ENCODE measurements at regions not wholly inside any gene's neighbourhood (a gene's known extent, or its start where the extent isn't known, plus 50 kb on each side); places are given as distances from the start of the nearest gene placed in this dataset.
"Not testable (repeated sequence)": the region's sequence is repeated elsewhere in the genome, so short reads cannot be mapped to it uniquely, and the experiment has no call there.

GRCh38 chr16:52680993-52681392, 134.1 kb upstream of the TOX3 start:
- H3K27me3 ChIP-seq (ENCODE audit: low read depth), result no peaks in the 10 kb centered on the region
- H3K4me1 ChIP-seq, result no peaks in the 10 kb centered on the region
- no peak for DNase-seq (ENCODE audit: low spot score in 2 of 2)
- in situ Hi-C loops (cut with MboI; ENCODE audit: low sequenced_read_pairs), result no loop called here
- H3K4me3 ChIP-seq, result no peak overlapping the region
- no peaks in the 10 kb centered on the region for H3K9me3 ChIP-seq
- H3K36me3 ChIP-seq (replicated peaks), result no peaks in the 10 kb centered on the region

DNA sequence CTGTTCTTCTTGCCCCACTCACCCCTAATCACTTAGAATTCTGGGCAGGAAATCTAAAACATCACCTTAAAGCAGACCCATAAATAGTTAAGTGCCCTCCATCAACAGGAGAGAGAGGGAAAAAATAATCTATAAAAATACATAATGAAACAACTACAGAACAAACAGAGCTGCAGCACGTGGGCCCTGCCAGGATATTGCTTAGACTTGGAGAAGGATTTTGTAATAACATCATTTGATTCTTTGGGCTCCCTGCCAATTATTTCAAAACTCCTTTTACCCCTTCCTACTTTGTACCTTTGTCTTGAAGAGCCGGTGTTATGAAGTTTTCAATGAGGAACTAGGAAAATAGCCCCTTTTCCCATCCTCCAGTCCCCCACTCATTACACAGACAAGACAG, 130.6 kb upstream of the TOX3 start:
- Histone ChIP-seq H3K36me3 (replicated peaks) (no peaks in the 10 kb centered on the region), H3K4me1 (no peaks in the 10 kb centered on the region), H3K9me3 (no peaks in the 10 kb centered on the region), H3K27me3 (ENCODE audit: low read depth) (no peaks in the 10 kb centered on the region), H3K4me3 (no peak overlapping the region)
- no peak for DNase-seq (ENCODE audit: low spot score in 2 of 2)
- in situ Hi-C loops (cut with MboI; ENCODE audit: low sequenced_read_pairs), result no loop called here

DNA sequence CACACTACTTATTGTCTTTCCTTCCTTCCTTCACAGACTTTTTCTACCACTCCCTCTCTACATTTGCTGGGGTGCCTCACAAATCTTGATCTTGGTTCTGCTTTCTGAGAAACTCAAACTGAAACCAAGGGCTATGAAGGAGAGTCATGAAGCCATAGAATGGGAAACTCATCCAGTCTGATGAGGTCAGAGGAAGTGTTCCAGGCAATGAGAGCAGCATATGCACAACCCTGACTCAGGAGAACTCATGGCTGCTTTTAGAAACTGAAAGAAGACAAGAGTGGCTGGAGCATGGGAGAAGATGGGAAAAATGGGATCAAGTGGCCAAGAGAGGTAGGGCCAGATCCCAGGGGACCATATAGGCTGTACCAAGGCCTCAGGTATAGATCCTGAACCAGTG, 130.0 kb upstream of the TOX3 start:
- no peaks in the 10 kb centered on the region for H3K27me3 ChIP-seq (ENCODE audit: low read depth)
- no peak overlapping the region for H3K4me3 ChIP-seq
- no peak for DNase-seq (ENCODE audit: low spot score in 2 of 2)
- no peaks in the 10 kb centered on the region for H3K36me3 ChIP-seq (replicated peaks)
- no peaks in the 10 kb centered on the region for H3K4me1 ChIP-seq
- no peaks in the 10 kb centered on the region for H3K9me3 ChIP-seq
- in situ Hi-C loops (cut with MboI; ENCODE audit: low sequenced_read_pairs), result no loop called here

GRCh38 chr16:52671590-52671989, 124.6 kb upstream of the TOX3 start:
- no peaks in the 10 kb centered on the region for H3K36me3 ChIP-seq (replicated peaks)
- no peaks in the 10 kb centered on the region for H3K27me3 ChIP-seq (ENCODE audit: low read depth)
- in situ Hi-C loops (cut with MboI; ENCODE audit: low sequenced_read_pairs), result no loop called here
- no peak for DNase-seq (ENCODE audit: low spot score in 2 of 2)
- no peak overlapping the region for H3K4me3 ChIP-seq
- H3K9me3 ChIP-seq, result no peaks in the 10 kb centered on the region
- no peaks in the 10 kb centered on the region for H3K4me1 ChIP-seq

DNA sequence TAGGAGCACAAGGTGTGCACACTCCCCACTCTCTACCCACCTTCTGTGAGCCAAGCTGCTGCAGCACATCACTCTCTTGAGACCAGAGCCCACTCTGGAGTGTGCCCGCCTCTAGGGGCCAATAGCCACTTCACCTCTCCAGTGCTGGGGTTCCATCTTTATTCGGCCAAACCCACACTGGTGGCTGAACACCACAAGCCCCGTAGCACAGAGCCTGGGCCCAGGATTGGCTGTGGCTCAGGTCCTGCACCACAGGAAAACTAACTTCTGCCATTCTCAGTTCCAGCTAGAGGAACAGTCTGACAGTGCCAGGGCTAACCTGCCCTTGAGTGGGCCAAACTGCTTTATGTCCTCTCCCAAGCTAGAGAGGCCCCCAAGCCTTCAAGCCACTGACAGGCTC, 111.0 kb upstream of the TOX3 start:
- DNase-seq (ENCODE audit: low spot score in 2 of 2), result no peak
- H3K27me3 ChIP-seq (ENCODE audit: low read depth), result no peaks in the 10 kb centered on the region
- no peaks in the 10 kb centered on the region for H3K36me3 ChIP-seq (replicated peaks)
- in situ Hi-C loops (cut with MboI; ENCODE audit: low sequenced_read_pairs), result no loop called here
- H3K4me1 ChIP-seq, result no peaks in the 10 kb centered on the region
- no peak overlapping the region for H3K4me3 ChIP-seq
- 0 out of 2 replicates have a peak, but pooled peaks cover 3% of the 10 kb centered on the region for H3K9me3 ChIP-seq

GRCh38 chr16:52655916-52656315, 109.0 kb upstream of the TOX3 start:
- in situ Hi-C loops (cut with MboI; ENCODE audit: low sequenced_read_pairs); H3K36me3 ChIP-seq (replicated peaks); DNase-seq (ENCODE audit: low spot score in 2 of 2); H3K27me3 ChIP-seq (ENCODE audit: low read depth); H3K4me3 ChIP-seq; H3K4me1 ChIP-seq; H3K9me3 ChIP-seq: not testable (repeated sequence)

DNA sequence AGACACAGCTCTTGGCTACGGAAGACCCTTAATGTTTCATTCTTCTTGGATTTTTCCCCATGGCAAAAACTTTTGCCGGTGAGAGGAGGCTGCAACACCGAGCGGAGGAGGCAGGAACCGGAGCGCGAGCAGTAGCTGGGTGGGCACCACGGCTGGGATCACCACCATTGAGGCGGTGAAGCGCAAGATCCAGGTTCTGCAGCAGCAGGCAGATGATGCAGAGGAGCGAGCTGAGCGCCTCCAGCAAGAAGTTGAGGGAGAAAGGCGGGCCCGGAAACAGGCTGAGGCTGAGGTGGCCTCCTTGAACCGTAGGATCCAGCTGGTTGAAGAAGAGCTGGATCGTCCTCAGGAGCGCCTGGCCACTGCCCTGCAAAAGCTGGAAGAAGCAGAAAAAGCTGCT, 108.2 kb upstream of the TOX3 start:
- H3K4me3 ChIP-seq; DNase-seq (ENCODE audit: low spot score in 2 of 2); in situ Hi-C loops (cut with MboI; ENCODE audit: low sequenced_read_pairs); H3K9me3 ChIP-seq; H3K27me3 ChIP-seq (ENCODE audit: low read depth); H3K36me3 ChIP-seq (replicated peaks): not testable (repeated sequence)
- H3K4me1 ChIP-seq, result peaks cover 17% of the 10 kb centered on the region

GRCh38 chr16:52652033-52652432, 105.1 kb upstream of the TOX3 start:
- Histone ChIP-seq H3K4me1 (peaks cover 21% of the 10 kb centered on the region), H3K9me3 (no peaks in the 10 kb centered on the region), H3K4me3 (no peak overlapping the region), H3K36me3 (replicated peaks) (no peaks in the 10 kb centered on the region), H3K27me3 (ENCODE audit: low read depth) (no peaks in the 10 kb centered on the region)
- in situ Hi-C loops (cut with MboI; ENCODE audit: low sequenced_read_pairs), result no loop called here
- peak in 1 of 2 experiments; percentile 22 for DNase-seq (ENCODE audit: low spot score in 2 of 2)

GRCh38 chr16:52650789-52651188, 103.8 kb upstream of the TOX3 start:
- in situ Hi-C loops (cut with MboI; ENCODE audit: low sequenced_read_pairs), result no loop called here
- peaks cover 23% of the 10 kb centered on the region for H3K4me1 ChIP-seq

DNA sequence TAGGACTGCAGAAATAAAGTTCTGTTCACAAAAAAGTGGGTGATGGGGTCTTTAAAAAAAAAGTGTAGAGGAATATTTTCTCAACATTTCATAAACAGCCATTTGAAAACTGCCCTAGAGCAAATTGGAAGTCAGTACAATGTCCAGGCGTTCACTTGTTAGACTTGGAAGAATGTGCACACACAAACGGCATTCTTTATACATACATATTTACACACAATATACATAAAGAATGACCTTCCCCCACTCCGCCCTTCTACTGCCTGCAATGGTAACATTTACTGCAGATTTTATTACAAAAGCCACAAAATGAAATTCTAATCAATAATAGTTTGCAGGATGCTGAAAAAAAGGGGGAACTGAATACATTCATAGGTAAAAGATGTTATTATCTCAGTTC, 103.4 kb upstream of the TOX3 start:
- Histone ChIP-seq H3K4me1 (peaks cover 23% of the 10 kb centered on the region), H3K9me3 (no peaks in the 10 kb centered on the region; the same call in 1 of the 2 replicates), H3K27me3 (ENCODE audit: low read depth) (no peaks in the 10 kb centered on the region), H3K4me3 (no peak overlapping the region), H3K36me3 (replicated peaks) (no peaks in the 10 kb centered on the region)
- peak in 1 of 2 experiments; percentile 11 for DNase-seq (ENCODE audit: low spot score in 2 of 2)
- in situ Hi-C loops (cut with MboI; ENCODE audit: low sequenced_read_pairs), result no loop called here

More at GRCh38 chr16:52650789-52651188, 103.8 kb upstream of the TOX3 start:
- Histone ChIP-seq H3K36me3 (replicated peaks) (no peaks in the 10 kb centered on the region), H3K27me3 (ENCODE audit: low read depth) (no peaks in the 10 kb centered on the region), H3K4me3 (no peak overlapping the region), H3K9me3 (no peaks in the 10 kb centered on the region; the same call in 1 of the 2 replicates)
- DNase-seq (ENCODE audit: low spot score in 2 of 2), result no peak

GRCh38 chr16:52649870-52650269, 102.9 kb upstream of the TOX3 start:
- Histone ChIP-seq H3K4me3 (no peak overlapping the region), H3K27me3 (ENCODE audit: low read depth) (no peaks in the 10 kb centered on the region), H3K9me3 (no peaks in the 10 kb centered on the region; the same call in 1 of the 2 replicates), H3K4me1 (peaks cover 23% of the 10 kb centered on the region), H3K36me3 (replicated peaks) (no peaks in the 10 kb centered on the region)
- peak; percentile 20 to 76 for DNase-seq (ENCODE audit: low spot score in 2 of 2)
- in situ Hi-C loops (cut with MboI; ENCODE audit: low sequenced_read_pairs), result no loop called here

GRCh38 chr16:52647588-52647987, 100.6 kb upstream of the TOX3 start:
- Histone ChIP-seq H3K36me3 (replicated peaks) (no peaks in the 10 kb centered on the region), H3K9me3 (no peaks in the 10 kb centered on the region; the same call in 1 of the 2 replicates), H3K27me3 (ENCODE audit: low read depth) (no peaks in the 10 kb centered on the region), H3K4me3 (no peak overlapping the region), H3K4me1 (peaks cover 23% of the 10 kb centered on the region)
- in situ Hi-C loops (cut with MboI; ENCODE audit: low sequenced_read_pairs), result no loop called here
- no peak for DNase-seq (ENCODE audit: low spot score in 2 of 2)

DNA sequence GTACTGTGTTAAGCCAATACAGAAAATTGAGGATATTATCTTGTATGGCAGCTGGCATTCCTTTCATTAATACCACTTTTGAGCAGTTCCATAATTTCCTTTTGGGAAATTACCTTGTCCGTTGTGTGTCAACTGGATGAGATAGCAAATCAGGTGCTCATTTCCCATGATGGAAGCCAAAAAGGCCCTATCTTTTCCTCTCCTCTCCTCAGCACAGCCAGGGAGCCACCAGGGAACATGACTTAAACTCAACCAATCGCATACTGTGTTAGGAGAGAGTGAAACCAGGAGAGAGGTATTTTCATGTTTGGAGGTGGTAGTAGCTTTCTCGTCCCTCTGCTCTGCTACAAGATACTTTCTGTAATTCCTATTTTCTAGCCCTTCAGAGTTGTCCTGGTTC, 96.1 kb upstream of the TOX3 start:
- H3K4me3 ChIP-seq, result no peak overlapping the region
- H3K4me1 ChIP-seq, result peaks cover 2% of the 10 kb centered on the region; the same call in 1 of the 2 replicates
- in situ Hi-C loops (cut with MboI; ENCODE audit: low sequenced_read_pairs), result no loop called here
- DNase-seq (ENCODE audit: low spot score in 2 of 2), result no peak
- no peaks in the 10 kb centered on the region for H3K27me3 ChIP-seq (ENCODE audit: low read depth)
- no peaks in the 10 kb centered on the region for H3K36me3 ChIP-seq (replicated peaks)
- no peaks in the 10 kb centered on the region; the same call in 1 of the 2 replicates for H3K9me3 ChIP-seq

- no peaks in the 10 kb centered on the region for H3K36me3 ChIP-seq (replicated peaks)
- no peak for DNase-seq (ENCODE audit: low spot score in 2 of 2)
- H3K4me3 ChIP-seq, result no peak overlapping the region
- no peaks in the 10 kb centered on the region for H3K27me3 ChIP-seq (ENCODE audit: low read depth)
- H3K4me1 ChIP-seq, result peaks cover 7% of the 10 kb centered on the region
- in situ Hi-C loops (cut with MboI; ENCODE audit: low sequenced_read_pairs), result no loop called here
- H3K9me3 ChIP-seq, result no peaks in the 10 kb centered on the region; the same call in 1 of the 2 replicates
These were observed 87.6 kb upstream of the TOX3 start for GRCh38 chr16:52634528-52634927.

DNA sequence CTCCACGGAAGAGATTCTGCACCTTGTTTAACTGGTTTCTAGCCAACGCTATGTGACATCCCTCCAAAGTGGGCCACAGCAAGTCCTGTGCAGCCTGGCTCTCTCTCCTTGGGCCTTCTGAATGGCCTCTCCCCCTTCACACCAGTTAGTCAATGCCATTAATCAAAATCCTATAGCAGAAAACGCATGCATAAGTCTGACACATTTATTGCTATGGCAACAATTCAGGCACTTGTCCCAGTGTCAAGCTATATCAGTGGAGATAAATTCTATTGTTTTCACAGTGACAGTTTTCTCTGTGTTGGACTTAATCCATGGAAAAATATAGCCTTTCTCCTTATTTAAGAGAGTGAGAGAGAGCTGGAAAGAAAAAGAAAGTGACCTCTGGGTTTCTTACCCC, 87.2 kb upstream of the TOX3 start:
- H3K9me3 ChIP-seq, result no peaks in the 10 kb centered on the region; the same call in 1 of the 2 replicates
- H3K4me1 ChIP-seq, result peaks cover 7% of the 10 kb centered on the region
- peak; percentile 54 to 82 for DNase-seq (ENCODE audit: low spot score in 2 of 2)
- no peaks in the 10 kb centered on the region for H3K36me3 ChIP-seq (replicated peaks)
- no peak overlapping the region for H3K4me3 ChIP-seq
- H3K27me3 ChIP-seq (ENCODE audit: low read depth), result no peaks in the 10 kb centered on the region
- in situ Hi-C loops (cut with MboI; ENCODE audit: low sequenced_read_pairs), result no loop called here
